COR-L47 (cell line): ENCODE measurements at regions not wholly inside any gene's neighbourhood (a gene's known extent, or its start where the extent isn't known, plus 50 kb on each side); places are given as distances from the start of the nearest gene placed in this dataset.
"Not testable (repeated sequence)": the region's sequence is repeated elsewhere in the genome, so short reads cannot be mapped to it uniquely, and the experiment has no call there.

Experiments used
- DNase-seq: peaks from one replicate; lab custom pipeline; 2025; lab: John Stamatoyannopoulos, UW

DNA sequence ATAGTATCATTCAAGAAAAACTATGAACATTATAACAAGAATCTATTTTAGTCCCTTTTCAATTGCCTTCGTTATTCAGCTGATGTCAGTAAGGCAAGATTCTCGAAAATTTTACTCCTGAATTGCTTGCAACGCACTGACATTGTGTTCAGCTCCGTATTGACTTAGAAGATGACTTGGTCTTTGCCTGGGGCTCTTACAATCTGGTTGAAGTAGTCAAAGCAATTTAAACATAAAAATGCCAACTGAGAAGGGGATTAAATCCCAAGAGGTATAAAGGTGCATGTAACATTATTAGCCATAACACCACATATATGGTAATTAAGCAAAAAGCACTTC is 507.1 kb downstream of the CENPC start:
- DNase-seq: no peak

DNA sequence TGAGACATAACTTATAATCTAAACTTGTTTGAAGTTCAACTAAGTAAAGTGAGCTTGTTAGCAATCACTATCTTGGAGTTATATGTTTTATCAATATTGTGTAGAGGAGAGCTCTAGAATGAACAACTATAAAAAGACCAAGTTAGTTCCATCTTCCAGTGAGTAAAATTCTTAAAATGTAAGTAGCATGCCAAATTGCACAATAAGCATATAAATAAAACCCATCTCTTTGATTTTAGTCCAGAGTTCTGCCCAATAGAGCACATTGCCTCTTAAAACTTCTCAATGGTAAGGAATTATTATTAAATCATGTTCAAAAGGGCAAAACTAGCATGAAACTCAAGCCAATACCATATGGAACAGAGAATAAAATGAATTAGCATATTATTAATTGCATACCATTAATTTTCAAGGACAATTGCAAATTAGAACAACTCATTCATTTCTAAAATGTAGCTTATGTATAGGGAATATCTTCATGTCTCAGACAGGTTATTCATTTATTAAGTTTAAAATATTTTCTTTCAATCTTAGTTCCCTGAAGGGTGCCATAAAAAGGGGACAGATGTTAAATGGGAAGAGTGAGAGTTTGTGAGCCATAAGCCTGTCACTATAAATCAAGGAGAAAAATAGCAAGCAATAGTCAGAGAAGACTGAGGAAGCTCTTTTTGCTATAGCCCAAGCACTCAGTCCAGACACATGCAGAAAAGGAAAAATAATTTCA is 507.6 kb downstream of the CENPC start:
- DNase-seq: no peak

DNA sequence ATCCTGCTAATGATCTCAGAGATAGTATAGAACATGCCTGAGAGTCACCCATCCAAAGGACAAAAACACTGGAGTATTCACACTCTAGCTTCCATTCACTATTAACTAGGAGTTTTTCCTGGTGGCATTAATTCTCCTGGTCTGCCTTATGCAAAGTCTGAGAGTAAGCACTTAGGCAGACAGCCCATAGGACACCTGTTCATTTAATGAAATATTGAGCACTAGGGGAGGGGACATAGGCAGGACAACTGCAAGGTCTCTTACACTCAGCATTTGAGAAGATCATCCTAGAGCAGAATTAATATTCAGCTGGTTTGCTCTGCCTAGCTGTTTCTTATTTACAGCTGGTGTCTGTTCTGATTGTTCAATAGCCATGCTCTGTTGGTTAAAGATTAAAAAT is 508.5 kb downstream of the CENPC start:
- no peak for DNase-seq

DNA sequence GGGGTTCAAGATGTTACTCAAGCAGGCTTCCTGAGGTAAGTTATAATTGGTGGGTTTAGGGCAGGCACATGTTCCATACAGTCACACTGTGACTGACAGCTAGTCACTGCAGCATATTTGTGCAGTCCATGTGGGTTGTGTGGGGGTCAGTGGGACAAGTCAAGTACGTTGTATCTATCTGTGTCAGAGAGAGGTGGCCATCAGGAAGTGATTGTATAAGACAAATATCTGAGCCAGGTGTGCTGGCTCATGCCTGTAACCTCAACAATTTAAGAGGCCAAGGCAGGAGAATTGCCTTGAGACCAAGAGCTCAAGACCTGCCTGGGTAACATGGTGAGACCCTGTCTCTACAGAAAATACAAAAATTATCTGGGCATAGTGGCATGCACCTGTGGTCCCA is 509.3 kb downstream of the CENPC start:
- no peak for DNase-seq

DNA sequence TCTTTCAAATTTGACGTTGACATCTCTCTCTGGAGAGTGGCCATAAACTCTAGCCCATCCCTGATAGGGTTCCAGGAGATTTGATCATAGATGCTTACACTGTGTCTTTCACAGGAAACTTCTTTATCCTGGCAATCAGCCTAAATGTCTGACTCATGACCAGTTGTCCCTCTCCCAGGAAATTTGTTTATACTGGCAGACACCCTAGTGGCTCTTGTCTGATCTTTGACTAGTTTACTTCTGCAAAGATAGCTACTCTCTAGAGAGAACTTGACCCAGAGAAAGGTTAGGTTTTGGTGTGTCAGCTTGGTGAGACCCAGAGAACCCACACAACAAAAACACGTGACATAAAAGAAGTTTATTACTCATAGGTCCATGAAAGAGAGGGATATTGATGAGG is 509.8 kb downstream of the CENPC start:
- DNase-seq: no peak

DNA sequence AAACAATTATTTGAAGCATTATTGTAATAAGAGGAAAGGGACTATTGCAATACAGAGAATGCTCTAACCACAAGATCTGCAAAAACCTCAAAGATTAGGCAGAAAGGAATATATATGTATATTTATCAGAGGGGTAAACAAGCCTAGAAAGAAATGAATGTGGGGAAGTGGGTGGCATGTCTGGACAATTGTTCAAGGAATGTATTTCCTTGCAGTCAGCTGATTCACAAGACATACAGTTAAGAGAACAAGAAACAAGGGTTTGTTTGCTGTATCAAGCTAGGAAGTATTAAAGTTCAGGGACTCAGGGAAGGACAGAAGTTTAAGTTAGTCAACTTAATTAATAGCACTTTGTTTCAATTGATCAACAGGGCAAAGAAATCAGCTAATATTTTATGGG is 514.7 kb downstream of the CENPC start:
- no peak for DNase-seq

DNA sequence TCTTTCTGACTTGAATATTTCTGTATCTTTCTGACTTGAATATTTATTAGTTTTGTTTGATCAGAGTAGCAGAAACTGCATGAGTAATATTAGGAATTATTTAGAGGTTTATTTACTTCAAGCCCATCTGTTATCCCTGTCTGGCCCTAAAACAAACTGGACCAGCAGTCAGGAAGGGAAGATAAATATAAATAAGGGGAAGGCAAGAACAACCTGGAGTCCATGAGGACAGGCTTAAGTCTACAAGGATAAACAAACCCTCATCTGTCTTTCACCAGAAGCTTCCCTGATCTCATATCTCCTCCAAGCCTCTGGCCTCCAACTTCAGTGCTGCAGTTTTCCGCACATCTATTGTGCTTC is 524.9 kb downstream of the CENPC start:
- DNase-seq: no peak

DNA sequence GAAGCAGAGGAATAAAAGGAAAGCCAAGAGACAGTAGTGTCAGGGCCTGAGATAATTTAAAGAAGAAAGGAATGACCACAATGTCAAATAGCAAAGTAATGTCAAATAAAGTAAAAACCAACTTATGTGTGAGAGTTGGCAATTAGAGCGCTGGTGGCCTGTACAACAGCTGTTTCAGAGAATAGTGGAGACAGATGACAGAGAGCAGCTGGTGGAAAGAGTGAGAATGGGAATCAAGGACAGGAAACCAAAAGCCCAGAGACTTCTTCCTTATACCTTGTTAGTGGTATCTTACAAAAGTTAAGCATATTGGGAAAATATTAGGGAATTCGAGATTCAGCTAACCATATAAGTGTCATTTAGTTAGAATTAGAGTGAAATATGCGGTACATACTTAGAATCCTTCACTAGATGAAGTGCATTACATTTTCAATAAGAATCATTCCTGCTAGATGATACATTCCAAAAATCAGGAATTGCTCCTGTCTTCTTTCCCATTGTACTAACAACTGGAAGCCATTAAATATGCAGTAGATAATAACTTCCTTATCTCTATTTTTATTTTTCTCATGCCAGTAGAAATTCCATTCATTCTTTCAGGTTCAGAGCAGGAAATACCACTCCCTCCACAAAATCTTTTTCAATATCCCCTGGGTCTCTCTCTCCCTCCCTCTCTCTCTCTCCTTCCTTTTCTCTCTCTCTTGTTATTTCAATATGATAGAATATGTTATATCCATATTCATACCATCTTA is 525.4 kb downstream of the CENPC start:
- DNase-seq: no peak

DNA sequence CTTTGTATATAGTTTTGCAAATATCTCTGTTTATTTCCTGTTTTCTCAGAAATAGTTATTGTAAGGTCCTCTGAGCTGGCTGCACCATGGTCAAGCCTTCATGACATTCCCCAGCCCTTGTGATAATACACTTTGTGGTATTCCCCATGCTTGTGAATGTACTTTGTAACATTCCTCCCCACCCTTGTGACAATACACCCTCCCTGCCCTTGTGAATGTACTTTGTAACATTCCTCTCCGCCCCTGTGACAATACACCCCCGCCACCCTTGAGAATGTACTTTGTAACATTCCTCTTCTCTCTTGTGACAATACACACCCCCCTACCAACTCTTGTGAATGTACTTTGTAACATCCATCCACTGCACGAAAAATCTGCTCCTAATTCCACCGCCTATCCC is 530.7 kb downstream of the CENPC start:
- no peak for DNase-seq

DNA sequence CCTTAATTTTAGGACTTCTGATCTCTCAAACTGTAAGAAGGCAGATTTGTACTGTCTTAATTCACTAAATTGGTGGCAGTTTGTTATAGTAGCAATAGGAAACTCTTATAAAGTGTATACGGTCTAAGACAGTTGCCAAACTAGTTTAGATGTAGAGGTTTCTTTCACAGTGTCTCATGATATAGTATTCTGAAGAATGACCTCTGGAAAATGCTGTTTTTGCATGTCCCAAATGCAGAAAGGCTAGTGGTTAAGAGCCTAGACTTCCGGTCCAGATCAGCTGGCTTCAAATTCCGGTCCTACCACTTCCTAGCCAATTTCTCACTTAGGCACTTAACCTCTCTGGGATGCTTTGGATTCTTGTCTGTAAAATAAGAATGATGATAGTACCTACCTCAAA is 538.5 kb downstream of the CENPC start:
- no peak for DNase-seq

DNA sequence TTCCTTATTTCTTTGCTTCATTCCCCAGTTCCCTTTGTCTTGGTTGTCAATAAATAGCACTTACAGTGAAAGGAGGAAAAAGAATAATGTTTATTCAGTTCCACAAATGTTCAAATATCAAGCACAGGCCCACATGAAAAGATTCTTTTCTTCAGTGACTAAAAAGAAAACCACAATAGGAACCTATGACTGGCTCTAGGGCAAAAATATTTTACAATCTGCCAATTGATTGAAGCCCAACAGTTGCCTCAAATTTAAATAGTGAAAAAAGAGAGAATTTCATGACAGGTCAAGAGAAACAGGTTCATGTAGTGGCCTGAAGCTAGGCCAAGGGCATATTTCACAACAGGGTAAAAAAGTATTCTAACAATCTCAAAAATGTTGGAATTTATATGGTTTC is 553.8 kb downstream of the CENPC start:
- no peak for DNase-seq

DNA sequence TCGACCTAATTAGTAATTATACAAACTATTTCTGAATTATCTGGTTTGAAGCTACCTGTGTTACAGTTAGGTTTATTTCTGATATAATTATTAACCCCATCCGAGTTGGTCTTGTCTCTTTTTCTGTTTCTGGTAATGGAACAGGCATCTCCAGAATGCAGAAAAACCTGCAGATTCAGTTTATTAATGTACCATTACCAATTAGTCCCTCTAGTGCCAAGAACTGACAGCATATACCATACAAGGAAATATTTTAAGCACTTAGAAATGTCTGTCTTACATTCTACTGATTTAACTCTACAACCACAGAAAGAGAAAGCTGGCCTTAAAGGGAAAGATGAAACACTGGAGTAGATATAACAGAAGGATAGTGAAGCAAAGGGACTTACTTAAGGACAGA is 570.6 kb downstream of the CENPC start:
- no peak for DNase-seq

DNA sequence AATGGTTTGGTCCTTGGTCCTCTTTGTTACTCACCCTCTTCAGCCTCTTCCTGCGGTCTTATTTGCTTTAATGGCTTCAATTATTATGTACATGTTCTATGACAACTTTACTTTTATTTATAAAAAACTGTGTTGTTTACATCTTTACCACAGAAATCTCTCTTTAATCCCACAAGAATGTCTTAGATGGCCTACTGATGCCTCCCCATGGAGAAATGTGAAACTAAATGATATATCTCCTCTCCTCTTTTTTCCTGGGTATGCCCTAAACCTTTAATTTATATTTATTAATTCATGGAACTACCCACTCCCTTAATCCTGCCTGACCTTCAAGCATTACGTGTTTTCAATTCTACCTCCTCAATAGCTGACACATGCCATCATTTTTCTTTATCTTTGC is 573.2 kb downstream of the CENPC start:
- no peak for DNase-seq

DNA sequence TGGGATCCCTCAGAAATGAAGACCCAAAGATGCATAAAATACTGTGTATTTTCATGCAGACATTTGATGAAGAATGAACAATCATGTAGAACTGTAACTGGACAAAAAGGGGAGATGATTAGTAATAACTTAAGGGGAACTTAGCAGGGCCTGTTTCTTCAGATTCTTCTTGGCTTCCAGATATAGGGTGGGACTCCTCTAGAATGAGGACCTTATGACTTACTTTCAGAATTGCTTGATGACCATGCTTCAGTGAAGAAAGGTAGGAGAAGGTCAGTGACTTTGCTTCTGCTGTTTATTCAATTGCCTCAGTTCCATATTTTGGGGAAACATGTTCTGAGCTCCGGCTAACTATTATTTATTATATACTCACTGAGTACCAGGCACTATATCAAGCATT is 580.8 kb downstream of the CENPC start:
- no peak for DNase-seq

DNA sequence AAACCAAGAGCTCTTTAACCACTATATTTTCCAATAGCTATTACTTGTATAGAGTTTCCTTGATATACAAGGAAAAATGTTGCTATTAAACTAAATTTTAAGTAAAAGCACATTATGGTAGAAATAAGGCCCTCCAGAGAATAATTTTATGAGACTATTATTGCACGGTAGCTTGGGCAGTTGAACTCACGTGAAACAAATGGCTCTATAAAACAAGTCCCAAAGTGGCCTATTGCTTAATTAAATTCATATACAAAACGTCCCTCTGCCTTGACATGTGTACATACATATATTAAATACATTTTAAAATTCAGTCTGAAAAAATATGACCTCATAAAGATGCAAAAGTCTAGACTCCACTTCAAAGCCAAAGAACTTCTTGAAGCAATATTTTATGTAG is 582.2 kb downstream of the CENPC start:
- DNase-seq: no peak

DNA sequence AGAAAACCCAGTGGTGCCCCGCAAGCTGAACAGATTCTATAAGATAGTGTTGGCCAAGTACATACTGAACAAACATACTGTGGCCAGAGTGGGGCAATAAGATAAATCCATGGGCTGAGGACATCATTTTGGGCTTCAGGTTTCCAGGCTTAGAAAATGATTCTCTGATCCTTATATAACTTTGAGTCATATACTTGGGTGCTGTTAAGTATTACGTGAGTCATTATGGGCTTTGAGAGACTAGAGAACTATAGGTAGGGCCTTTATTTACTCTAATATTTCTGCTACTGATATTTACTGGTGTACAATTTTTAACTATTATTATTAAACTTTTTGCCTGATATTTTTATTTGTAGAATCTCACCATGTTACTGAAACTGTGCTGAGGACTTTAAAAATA is 586.1 kb downstream of the CENPC start:
- no peak for DNase-seq

DNA sequence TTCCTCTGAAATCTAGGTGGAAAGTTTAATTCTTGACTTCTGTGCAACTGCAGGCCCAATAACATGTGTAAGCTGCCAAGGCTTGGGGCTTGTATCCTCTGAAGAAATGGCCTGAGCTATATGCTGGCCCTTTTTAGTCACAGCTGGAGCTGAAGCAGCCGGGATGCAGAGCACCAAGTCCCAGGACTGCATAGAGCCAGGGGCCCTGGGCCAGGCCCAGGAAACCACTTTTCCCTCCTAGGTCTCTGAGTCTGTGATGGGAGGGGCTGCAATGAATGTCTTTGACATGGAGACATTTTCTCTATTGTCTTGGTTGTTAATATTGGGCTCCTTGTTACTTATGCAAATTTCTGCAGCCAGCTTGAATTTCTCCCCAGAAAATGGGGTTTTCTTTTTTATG is 588.5 kb downstream of the CENPC start:
- DNase-seq: no peak

DNA sequence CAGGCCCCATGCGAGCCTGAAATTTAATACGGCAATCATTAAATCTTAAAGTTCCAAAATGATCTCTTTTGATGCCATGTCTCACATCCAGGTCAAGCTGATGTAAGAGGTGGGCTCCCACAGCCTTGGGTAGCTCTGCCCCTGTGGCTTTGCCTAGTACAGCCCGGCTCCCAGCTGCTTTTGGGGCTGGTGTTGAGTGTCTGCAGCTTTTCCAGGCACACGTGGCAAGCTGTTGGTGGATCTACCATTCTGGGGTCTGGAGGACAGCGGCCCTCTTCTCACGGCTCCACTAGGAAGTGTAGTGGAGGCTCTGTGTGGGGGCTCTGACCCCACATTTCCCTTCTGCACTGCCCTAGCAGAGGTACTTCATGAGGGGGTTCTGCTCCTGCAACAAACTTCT is 588.9 kb downstream of the CENPC start:
- no peak for DNase-seq

DNA sequence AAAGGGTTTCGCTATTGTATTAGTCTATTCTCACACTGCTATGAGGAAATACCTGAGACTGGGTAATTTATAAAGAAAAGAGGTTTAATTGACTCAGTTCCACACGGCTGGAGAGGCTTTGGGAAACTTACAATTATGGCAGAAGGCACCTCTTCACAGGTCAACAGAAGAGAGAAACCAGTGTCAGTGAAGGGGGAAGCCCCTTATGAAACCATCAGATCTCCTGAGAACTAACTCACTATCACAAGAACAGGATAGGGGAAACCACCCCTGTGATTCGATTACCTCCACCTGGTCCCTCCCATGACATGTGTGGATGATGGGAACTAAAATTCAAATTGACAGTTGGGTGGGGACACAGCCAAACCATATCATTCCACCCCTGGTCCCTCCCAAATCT is 589.5 kb downstream of the CENPC start:
- no peak for DNase-seq

DNA sequence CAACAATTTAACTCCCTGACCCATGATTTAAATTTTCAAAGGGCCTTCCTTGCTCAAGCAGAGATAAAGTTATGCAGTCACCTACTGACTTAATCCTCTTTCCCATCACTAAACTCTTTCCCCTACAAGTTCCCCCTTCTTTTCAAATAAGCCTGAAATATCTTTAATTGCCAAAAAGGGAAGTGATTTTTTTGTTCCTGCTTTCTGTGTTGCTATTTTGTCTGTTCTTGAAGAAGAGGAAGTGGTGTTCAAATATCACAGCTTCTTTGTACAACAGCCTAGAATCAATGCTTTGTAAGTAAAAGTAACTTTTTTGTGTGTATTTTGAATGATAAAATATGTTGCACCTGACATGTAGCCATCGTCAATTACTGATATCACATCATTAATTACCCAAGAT is 595.9 kb downstream of the CENPC start:
- DNase-seq: no peak

DNA sequence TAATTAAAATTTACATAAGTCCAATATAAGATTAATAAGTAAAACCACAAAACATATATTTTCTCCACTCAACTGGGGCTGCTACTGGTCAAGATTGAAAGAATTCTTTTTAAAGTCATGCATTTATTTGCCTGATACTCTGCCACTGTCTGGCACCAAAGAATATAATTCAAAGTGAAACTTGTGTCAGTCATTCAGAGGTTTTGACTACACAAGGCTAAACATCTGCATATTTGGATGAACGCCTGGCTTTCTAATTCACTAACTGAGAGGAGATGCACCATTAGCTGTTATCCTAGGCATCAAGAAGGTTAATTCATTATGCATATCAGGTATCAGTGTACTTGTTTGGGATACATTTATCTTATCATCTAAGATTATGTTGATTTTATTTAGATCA is 598.5 kb downstream of the CENPC start:
- DNase-seq: no peak

DNA sequence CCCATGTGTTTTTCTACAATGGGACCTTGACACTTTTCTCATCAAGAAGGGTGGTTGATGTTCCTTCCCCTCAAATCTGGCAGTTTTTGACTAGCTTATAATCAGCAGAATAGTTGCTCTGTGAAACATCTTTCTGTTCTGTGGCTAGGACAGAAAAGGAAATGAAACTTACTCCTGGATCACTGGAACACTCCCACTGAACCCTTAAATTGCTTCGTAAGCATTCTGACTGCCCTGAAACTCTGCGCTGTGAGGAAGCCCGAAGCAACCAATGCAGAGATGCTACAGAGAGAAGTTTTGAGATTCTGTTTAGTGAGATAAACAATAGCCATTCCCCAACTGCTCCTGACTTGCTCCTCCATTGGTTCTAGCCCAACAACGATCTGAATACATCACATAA is 602.2 kb downstream of the CENPC start:
- DNase-seq: no peak

DNA sequence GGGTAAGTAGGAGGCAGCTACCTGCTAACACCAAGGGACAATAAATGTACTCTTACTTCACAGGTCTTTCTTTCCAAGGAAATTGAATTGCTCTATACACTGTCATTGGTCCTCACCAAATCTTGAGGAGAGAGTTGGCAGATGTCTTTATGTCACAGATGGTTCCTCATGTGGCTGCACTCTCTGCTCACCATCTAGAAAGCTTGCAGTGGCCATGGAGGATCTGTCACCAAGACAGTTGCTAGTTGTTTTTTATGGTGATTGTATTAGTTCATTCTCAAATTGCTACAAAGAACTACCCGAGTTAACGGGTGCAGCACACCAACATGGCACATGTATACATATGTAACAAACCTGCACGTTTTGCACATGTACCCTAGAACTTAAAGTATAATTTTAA is 613.3 kb downstream of the CENPC start:
- DNase-seq: not testable (repeated sequence)

DNA sequence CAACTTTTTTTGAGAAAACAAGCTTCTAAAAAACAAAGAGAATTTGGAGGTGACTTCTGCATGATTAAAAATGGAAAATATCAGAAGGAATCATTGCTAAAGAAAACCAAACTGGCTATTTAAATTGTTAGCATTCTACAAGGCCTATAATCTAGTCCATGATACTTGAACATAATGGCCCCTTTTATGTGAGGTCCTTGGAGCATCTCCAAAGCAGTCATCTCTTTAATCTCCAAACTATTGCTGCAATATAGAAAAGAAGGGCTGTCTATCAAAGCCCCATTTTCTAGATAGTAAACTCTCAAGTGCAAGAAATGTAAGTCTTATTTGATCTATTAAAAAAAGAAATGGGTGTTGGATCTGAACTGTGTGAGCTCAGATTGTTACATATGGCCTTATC is 615.1 kb downstream of the CENPC start:
- no peak for DNase-seq
